ENCODE measurements at regions not wholly inside any gene's neighbourhood (a gene's known extent, or its start where the extent isn't known, plus 50 kb on each side); places are given as distances from the start of the nearest gene placed in this dataset.

GRCh38 chr11:112693781-112694180, 267.4 kb upstream of the NCAM1 start:
- ATAC-seq = no peak
- Histone ChIP-seq H3K9me3 (ENCODE audit: control insufficient read depth, insufficient read depth, low read depth, low read length) (no peaks in the 10 kb centered on the region), H3K4me3 (ENCODE audit: low read depth in 2 of 2, low read length in 2 of 2) (no peak overlapping the region), H3K36me3 (ENCODE audit: control insufficient read depth, insufficient read depth, low read length) (no peaks in the 10 kb centered on the region), H3K27me3 (ENCODE audit: control insufficient read depth, insufficient read depth, low read length) (no peaks in the 10 kb centered on the region), H3K4me1 (ENCODE audit: control insufficient read depth, insufficient read depth, low read length) (no peaks in the 10 kb centered on the region), H3K27ac (ENCODE audit: low read length) (no peak overlapping the region)
- in situ Hi-C loops (cut with HindIII; ENCODE audit: low pct_unique_long_range_greater_than_20kb, low sequenced_read_pairs) = no loop called here
- intact Hi-C loops (cut with micrococcal nuclease; ENCODE audit: unreplicated experiment) = no loop called here
- BruUV-seq (replicated peaks) = no TSS peak
- DNase-seq (ENCODE audit: low read depth, low spot score) = no peak
- no peak for TF ChIP-seq TCF7L2 (IDR thresholded peaks at IDR 0.05; ENCODE audit: low read depth, low read length)
- TF ChIP-seq CTCF (IDR thresholded peaks at IDR 0.05) = no peak
- TF ChIP-seq SIN3A (IDR thresholded peaks at IDR 0.05; ENCODE audit: borderline replicate concordance, insufficient read depth, low read depth, low read length) = no peak
- no peak for TF ChIP-seq REST (IDR thresholded peaks at IDR 0.05; ENCODE audit: insufficient read depth in 1 of 2, low read depth in 2 of 2, low read length in 1 of 2)
- no peak for TF ChIP-seq POLR2AphosphoS5 (IDR thresholded peaks at IDR 0.05; ENCODE audit: low read depth, low read length)
- ChIA-PET CTCF (no interaction called here), POLR2A (no interaction called here)

- in situ Hi-C loops (cut with HindIII; ENCODE audit: low pct_unique_long_range_greater_than_20kb, low sequenced_read_pairs) = no loop called here
- no TSS peak for BruUV-seq (replicated peaks)
- POLR2A ChIA-PET = no interaction called here
These were observed 267.0 kb upstream of the NCAM1 start for GRCh38 chr11:112694245-112694644.

More at GRCh38 chr11:112694245-112694644, 267.0 kb upstream of the NCAM1 start:
- Histone ChIP-seq H3K4me3 (ENCODE audit: low read depth in 2 of 2, low read length in 2 of 2) (no peak overlapping the region), H3K27me3 (ENCODE audit: control insufficient read depth, insufficient read depth, low read length) (no peaks in the 10 kb centered on the region), H3K27ac (ENCODE audit: low read length) (no peak overlapping the region), H3K9me3 (ENCODE audit: control insufficient read depth, insufficient read depth, low read depth, low read length) (no peaks in the 10 kb centered on the region), H3K4me1 (ENCODE audit: control insufficient read depth, insufficient read depth, low read length) (no peaks in the 10 kb centered on the region), H3K36me3 (ENCODE audit: control insufficient read depth, insufficient read depth, low read length) (no peaks in the 10 kb centered on the region)
- ATAC-seq (no peak), DNase-seq (ENCODE audit: low read depth, low spot score) (no peak)
- intact Hi-C loops (cut with micrococcal nuclease; ENCODE audit: unreplicated experiment) = no loop called here
- TF ChIP-seq SIN3A (IDR thresholded peaks at IDR 0.05; ENCODE audit: borderline replicate concordance, insufficient read depth, low read depth, low read length) = no peak
- no peak for TF ChIP-seq CTCF (IDR thresholded peaks at IDR 0.05)
- TF ChIP-seq TCF7L2 (IDR thresholded peaks at IDR 0.05; ENCODE audit: low read depth, low read length) = no peak
- TF ChIP-seq POLR2AphosphoS5 (IDR thresholded peaks at IDR 0.05; ENCODE audit: low read depth, low read length) = no peak
- TF ChIP-seq REST (IDR thresholded peaks at IDR 0.05; ENCODE audit: insufficient read depth in 1 of 2, low read depth in 2 of 2, low read length in 1 of 2) = no peak
- CTCF ChIA-PET = no interaction called here
